PC-3 (cell line): ENCODE measurements at regions not wholly inside any gene's neighbourhood (a gene's known extent, or its start where the extent isn't known, plus 50 kb on each side); places are given as distances from the start of the nearest gene placed in this dataset.
A peak's percentile ranks its signal among the peaks of the same experiment; 100 is the strongest.

ENCODE experiments used
- ATAC-seq: fragments of 200-7000 bp; cut with Tn5 transposase; 2 replicates; pipeline ENCODE4 v1.9.1; 2020; ENCODE audit warnings: mild to moderate bottlenecking, moderate library complexity
- BruUV-seq: library from RNA; stranded (reverse); fragments of 400-500 nt; replicated peaks from 2 replicates; lab custom pipeline; 2021; lab: Mats Ljungman, UMichigan
- CTCF ChIA-PET: fragments of 300-600 bp; sonication (Branson Sonifier 250); formaldehyde crosslinking; loops from one replicate; lab custom pipeline; 2022; ENCODE audit warnings: antibody characterized with exemption; lab: Charles Lee
- POLR2A ChIA-PET: fragments of 300-600 bp; sonication (Branson Sonifier 250); formaldehyde crosslinking; loops from one replicate; lab custom pipeline; 2022; ENCODE audit warnings: antibody characterized with exemption; ENCODE audit not compliant: unreplicated experiment; lab: Charles Lee
- DNase-seq: peaks from one replicate; pipeline ENCODE4 v3.0.0-alpha.2; 2015
- H2AFZ ChIP-seq: fragments of 300-600 bp; sonication (generic); 2 replicates; pipeline ENCODE4 v1.6.0; 2016; ENCODE audit warnings: antibody characterized with exemption, low read length
- H3F3A ChIP-seq: fragments of 300-600 bp; sonication (generic); one replicate; pipeline ENCODE4 v1.6.0; 2017; ENCODE audit warnings: antibody characterized with exemption, low read length, control low read depth, mild to moderate bottlenecking; ENCODE audit not compliant: unreplicated experiment
- H3K27ac ChIP-seq: fragments of 300-600 bp; sonication (generic); 2 replicates; pipeline ENCODE4 v1.5.1; 2016; ENCODE audit warnings: mild to moderate bottlenecking, low read length
- H3K27me3 ChIP-seq: fragments of 300-600 bp; sonication (generic); 2 replicates; pipeline ENCODE4 v1.6.1; 2016; ENCODE audit warnings: low read length, mixed read lengths
- H3K36me3 ChIP-seq: fragments of 300-600 bp; sonication (generic); 2 replicates; pipeline ENCODE4 v1.6.1; 2016; ENCODE audit warnings: low read depth, mixed run types, low read length, mixed read lengths
- H3K4me1 ChIP-seq: fragments of 300-600 bp; sonication (generic); 2 replicates; pipeline ENCODE4 v1.5.1; 2016; ENCODE audit warnings: low read length; ENCODE audit not compliant: insufficient read depth
- H3K4me2 ChIP-seq: fragments of 300-600 bp; sonication (generic); 2 replicates; pipeline ENCODE4 v1.6.0; 2016; ENCODE audit warnings: low read length
- H3K4me3 ChIP-seq: fragments of 300-600 bp; sonication (generic); 2 replicates; pipeline ENCODE4 v1.5.1; 2016; ENCODE audit warnings: mild to moderate bottlenecking, low read length, mixed read lengths
- H3K79me2 ChIP-seq: fragments of 300-600 bp; sonication (generic); 2 replicates; pipeline ENCODE4 v1.6.1; 2017; ENCODE audit warnings: low read length, mixed read lengths
- H3K9ac ChIP-seq: fragments of 300-600 bp; sonication (generic); 2 replicates; pipeline ENCODE4 v1.6.0; 2016; ENCODE audit warnings: mild to moderate bottlenecking, low read length
- H3K9me2 ChIP-seq: fragments of 300-600 bp; sonication (generic); replicated peaks from 2 replicates; pipeline ENCODE4 v1.6.1; 2016; ENCODE audit warnings: mixed run types, low read length, mixed read lengths
- H3K9me3 ChIP-seq: fragments of 300-600 bp; sonication (generic); 2 replicates; pipeline ENCODE4 v1.6.1; 2016; ENCODE audit warnings: low read length, mixed read lengths
- H4K20me1 ChIP-seq: fragments of 300-600 bp; sonication (generic); 2 replicates; pipeline ENCODE4 v1.6.1; 2016; ENCODE audit warnings: low read length, mixed read lengths
- EZH2 ChIP-seq: fragments of 300-600 bp; sonication (generic); IDR thresholded peaks from one replicate; pipeline ENCODE4 v1.6.1; 2017; ENCODE audit warnings: antibody characterized with exemption, mild to moderate bottlenecking, low read length; ENCODE audit not compliant: unreplicated experiment
- EZH2phosphoT487 ChIP-seq: fragments of 300-600 bp; sonication (generic); IDR thresholded peaks from 2 replicates; pipeline ENCODE4 v1.6.1; 2018; ENCODE audit warnings: mild to moderate bottlenecking, antibody characterized with exemption, low read length, borderline replicate concordance
- intact Hi-C: fragments of 100-400 bp; cut with micrococcal nuclease; formaldehyde crosslinking; loops from 2 replicates; pipeline ENCODE4 v1.9.0; 2023
- TF ChIP-seq, protein P1 (sequence below): fragments of 300-600 bp; sonication (generic); conservative IDR thresholded peaks from 2 replicates; pipeline ENCODE4 v1.5.1; 2017; ENCODE audit warnings: antibody characterized with exemption, low read depth, mild to moderate bottlenecking, low read length

DNA sequence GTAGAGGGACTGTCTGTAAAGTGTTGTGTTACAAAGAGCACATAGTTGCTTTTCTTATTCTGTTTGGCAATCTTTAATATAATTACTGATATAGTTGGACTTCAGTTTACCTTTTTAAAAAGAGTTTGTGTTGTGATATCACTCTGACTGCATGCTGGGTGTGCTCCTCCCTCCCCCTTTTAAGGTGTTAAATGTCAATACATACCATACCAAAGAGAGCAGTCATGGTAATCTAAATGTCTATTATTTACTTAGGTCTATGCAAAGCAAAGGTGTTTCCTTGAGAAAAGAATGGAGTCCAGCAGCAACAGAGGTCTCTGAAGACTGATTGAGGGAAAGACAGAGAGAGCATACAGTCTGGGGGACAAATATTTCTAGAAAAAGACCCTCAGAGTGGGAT lies 275.1 kb upstream of the NRP1 start:
- POLR2A ChIA-PET, result no interaction called here
- intact Hi-C loops, result loop anchor here (1.0 to 2.0 kb wide), 3 partner anchors 189 to 272 kb away; no protein-coding TSS in a partner anchor
- H3K9me3 ChIP-seq, result peaks cover 17% of the 10 kb centered on the region
- H3K4me3 ChIP-seq, result peak overlapping the region; percentile 1; the same call in 1 of the 2 replicates
- H3K27me3 ChIP-seq, result no peaks in the 10 kb centered on the region
- H3K36me3 ChIP-seq, result peaks cover 5% of the 10 kb centered on the region; the same call in 1 of the 2 replicates
- H3K79me2 ChIP-seq, result no peaks in the 10 kb centered on the region
- H3K4me2 ChIP-seq, result peak overlapping the region; percentile 55
- CTCF ChIA-PET, result no interaction called here
- TF ChIP-seq, protein P1, sequence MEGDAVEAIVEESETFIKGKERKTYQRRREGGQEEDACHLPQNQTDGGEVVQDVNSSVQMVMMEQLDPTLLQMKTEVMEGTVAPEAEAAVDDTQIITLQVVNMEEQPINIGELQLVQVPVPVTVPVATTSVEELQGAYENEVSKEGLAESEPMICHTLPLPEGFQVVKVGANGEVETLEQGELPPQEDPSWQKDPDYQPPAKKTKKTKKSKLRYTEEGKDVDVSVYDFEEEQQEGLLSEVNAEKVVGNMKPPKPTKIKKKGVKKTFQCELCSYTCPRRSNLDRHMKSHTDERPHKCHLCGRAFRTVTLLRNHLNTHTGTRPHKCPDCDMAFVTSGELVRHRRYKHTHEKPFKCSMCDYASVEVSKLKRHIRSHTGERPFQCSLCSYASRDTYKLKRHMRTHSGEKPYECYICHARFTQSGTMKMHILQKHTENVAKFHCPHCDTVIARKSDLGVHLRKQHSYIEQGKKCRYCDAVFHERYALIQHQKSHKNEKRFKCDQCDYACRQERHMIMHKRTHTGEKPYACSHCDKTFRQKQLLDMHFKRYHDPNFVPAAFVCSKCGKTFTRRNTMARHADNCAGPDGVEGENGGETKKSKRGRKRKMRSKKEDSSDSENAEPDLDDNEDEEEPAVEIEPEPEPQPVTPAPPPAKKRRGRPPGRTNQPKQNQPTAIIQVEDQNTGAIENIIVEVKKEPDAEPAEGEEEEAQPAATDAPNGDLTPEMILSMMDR, result no peak
- no peak for TF ChIP-seq EZH2phosphoT487
- no peak for TF ChIP-seq EZH2
- BruUV-seq, result no TSS peak
- no peaks in the 10 kb centered on the region for H4K20me1 ChIP-seq
- H2AFZ ChIP-seq, result peak overlapping the region; percentile 12
- peak overlapping the region; percentile 41 for H3K27ac ChIP-seq
- no peaks in the 10 kb centered on the region for H3K9me2 ChIP-seq
- no peaks in the 10 kb centered on the region for H3F3A ChIP-seq
- H3K4me1 ChIP-seq, result peaks cover 19% of the 10 kb centered on the region
- no peak overlapping the region; the same call in 1 of the 2 replicates for H3K9ac ChIP-seq
- peak; percentile 98 for DNase-seq
- peak; percentile 99 for ATAC-seq

DNA sequence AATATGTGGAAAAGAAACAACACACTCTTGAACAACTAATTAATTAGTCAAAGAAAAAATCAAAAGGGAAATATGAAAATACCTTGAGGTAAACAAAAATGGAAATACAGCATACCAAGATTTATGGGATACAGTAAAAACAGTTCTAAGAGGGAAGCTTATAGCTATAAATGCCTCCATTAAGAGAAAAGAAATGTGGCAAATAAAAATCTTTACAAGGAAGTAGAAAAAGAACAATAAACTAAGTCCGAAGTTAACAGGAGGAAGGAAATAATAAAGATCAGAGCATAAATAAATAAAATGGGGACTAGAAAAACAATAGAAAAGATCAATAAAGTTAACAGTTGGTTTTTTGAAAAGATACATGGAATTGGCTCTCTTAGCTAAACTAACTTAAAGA lies 267.8 kb upstream of the NRP1 start:
- Histone ChIP-seq H3K9me2 (no peaks in the 10 kb centered on the region), H3K79me2 (no peaks in the 10 kb centered on the region), H3K4me3 (no peak overlapping the region), H3K9me3 (peaks cover 8% of the 10 kb centered on the region), H3F3A (no peaks in the 10 kb centered on the region), H4K20me1 (no peaks in the 10 kb centered on the region), H3K9ac (no peak overlapping the region), H3K4me1 (no peaks in the 10 kb centered on the region), H3K27ac (no peak overlapping the region), H3K4me2 (no peak overlapping the region), H3K27me3 (no peaks in the 10 kb centered on the region), H2AFZ (no peak overlapping the region), H3K36me3 (no peaks in the 10 kb centered on the region)
- no peak for TF ChIP-seq EZH2phosphoT487
- TF ChIP-seq, protein P1, result no peak
- no peak for TF ChIP-seq EZH2
- BruUV-seq, result no TSS peak
- POLR2A ChIA-PET, result interaction anchor here (0.7 kb wide), 1 partner anchor 474 kb away, joined by 6 read pairs; no protein-coding TSS in a partner anchor
- intact Hi-C loops, result no loop called here
- DNase-seq (no peak), ATAC-seq (peak; percentile 44)
- CTCF ChIA-PET, result interaction anchor here (0.6 kb wide), 1 partner anchor 746 kb away, joined by 3 read pairs; no protein-coding TSS in a partner anchor

GRCh38 chr10:33600381-33600780 lies 265.9 kb upstream of the NRP1 start:
- Histone ChIP-seq H4K20me1 (no peaks in the 10 kb centered on the region), H3K9me2 (no peaks in the 10 kb centered on the region), H3K9ac (no peak overlapping the region), H3K4me1 (no peaks in the 10 kb centered on the region), H3K27me3 (no peaks in the 10 kb centered on the region), H3K9me3 (peaks cover 8% of the 10 kb centered on the region), H3K27ac (no peak overlapping the region), H3K79me2 (no peaks in the 10 kb centered on the region), H3K4me2 (no peak overlapping the region), H2AFZ (no peak overlapping the region), H3F3A (no peaks in the 10 kb centered on the region), H3K36me3 (no peaks in the 10 kb centered on the region), H3K4me3 (no peak overlapping the region)
- ChIA-PET POLR2A (interaction anchor here (0.6 kb wide), 1 partner anchor 54 kb away, joined by 7 read pairs; no protein-coding TSS in a partner anchor), CTCF (no interaction called here)
- intact Hi-C loops, result no loop called here
- DNase-seq (peak; percentile 36), ATAC-seq (peak; percentile 22; the same call in 1 of the 2 replicates)
- no TSS peak for BruUV-seq
- no peak; the same call in 1 of the 2 replicates for TF ChIP-seq EZH2phosphoT487
- TF ChIP-seq EZH2, result no peak
- TF ChIP-seq, protein P1, result no peak
